K562 (cell line): ENCODE measurements at regions not wholly inside any gene's neighbourhood (a gene's known extent, or its start where the extent isn't known, plus 50 kb on each side); places are given as distances from the start of the nearest gene placed in this dataset.

ENCODE experiments used
- ATAC-seq: fragments of 200-7000 bp; cut with Tn5 transposase; 3 replicates; pipeline ENCODE4 v1.9.1; 2020; ENCODE audit warnings: moderate library complexity
- BruUV-seq: library from RNA; stranded (reverse); fragments of 400-500 nt; replicated peaks from 2 replicates; lab custom pipeline; 2021; lab: Mats Ljungman, UMichigan
- CTCF ChIA-PET: fragments of 300-600 bp; formaldehyde crosslinking; extraction: SDS; loops from one replicate; lab custom pipeline; 2021; ENCODE audit warnings: low intra/inter-chr PET ratio; lab: Yijun Ruan, JAX
- POLR2A ChIA-PET: fragments of 300-600, 350-650 bp; sonication (Branson Sonifier 250); formaldehyde crosslinking; extraction: SDS; loops from one replicate; lab custom pipeline; 2021; ENCODE audit warnings: antibody characterized with exemption, inconsistent platforms; lab: Yijun Ruan, JAX
- DNase-seq, 4 experiments: peaks; one replicate each; pipeline versions ENCODE4 v3.0.0 to v3.0.0-alpha.2; 2011 to 2018; ENCODE audit warnings: low spot score in 3 of 4, mixed read lengths in 3 of 4; ENCODE audit errors: extremely low read depth in 1 of 4
- FAIRE-seq: peaks from 2 replicates; lab custom pipeline; 2011; peaks lifted over from hg19 to GRCh38; lab: Jason Lieb, UNC
- H2AFZ ChIP-seq: 2 replicates; pipeline ENCODE4 v1.6.0; 2011; ENCODE audit warnings: low read depth, low read length, control low read depth, inconsistent platforms
- H3K27ac ChIP-seq: fragments of 200-600 bp; 3 replicates; pipeline ENCODE4 v1.8.0; 2011; ENCODE audit warnings: low read depth, mild to moderate bottlenecking, control low read depth, inconsistent platforms, low read length, moderate library complexity, mixed read lengths; ENCODE audit errors: extremely low read depth
- H3K27me3 ChIP-seq, 2 experiments: fragments of 300-600 bp in 1 of 2; 2 replicates in 1 of 2; 3 replicates in 1 of 2; pipeline versions ENCODE4 v1.6.0 to v1.8.0; 2011; ENCODE audit warnings: inconsistent platforms in 2 of 2, low read length in 2 of 2, mild to moderate bottlenecking in 1 of 2, mixed read lengths in 1 of 2, moderate library complexity in 1 of 2; ENCODE audit not compliant: control insufficient read depth in 2 of 2, insufficient read depth in 2 of 2
- H3K36me3 ChIP-seq: fragments of 300-600 bp; 3 replicates; pipeline ENCODE4 v1.8.0; 2011; ENCODE audit warnings: mild to moderate bottlenecking, low read length, inconsistent platforms; ENCODE audit not compliant: control insufficient read depth, insufficient read depth
- H3K4me1 ChIP-seq, 2 experiments: fragments of 200-600 bp in 1 of 2; replicated peaks in 1 of 2; 2 replicates in 1 of 2; 3 replicates in 1 of 2; pipeline versions ENCODE4 v1.5.1 to v1.8.0; 2011; ENCODE audit warnings: inconsistent platforms in 2 of 2, low read length in 2 of 2, mild to moderate bottlenecking in 1 of 2, mixed read lengths in 1 of 2, moderate library complexity in 1 of 2; ENCODE audit not compliant: control insufficient read depth in 2 of 2, insufficient read depth in 2 of 2
- H3K4me2 ChIP-seq: 2 replicates; pipeline ENCODE4 v1.6.1; 2011; ENCODE audit warnings: low read length, control low read depth, inconsistent platforms, mixed read lengths; ENCODE audit not compliant: insufficient read depth
- H3K4me3 ChIP-seq: fragments of 200-600 bp; sonication (generic), shearing (Covaris generic); 2 replicates; pipeline ENCODE4 v1.5.1; 2016; ENCODE audit warnings: control low read depth, inconsistent platforms
- H3K79me2 ChIP-seq: fragments of 200-600 bp; 3 replicates; pipeline ENCODE4 v1.8.0; 2011; ENCODE audit warnings: low read length, inconsistent platforms; ENCODE audit not compliant: control insufficient read depth, insufficient read depth
- H3K9ac ChIP-seq, 2 experiments: 2 replicates each; pipeline versions ENCODE4 v1.6.0 to v1.6.1; 2011; ENCODE audit warnings: low read depth in 2 of 2, low read length in 2 of 2, control low read depth in 1 of 2, inconsistent platforms in 1 of 2, mild to moderate bottlenecking in 1 of 2, mixed read lengths in 1 of 2; ENCODE audit not compliant: insufficient read depth in 1 of 2
- H3K9me1 ChIP-seq: one replicate; pipeline ENCODE4 v1.6.0; 2011; ENCODE audit warnings: inconsistent platforms, mild to moderate bottlenecking, low read length, moderate library complexity; ENCODE audit not compliant: control insufficient read depth, insufficient read depth
- H3K9me3 ChIP-seq: replicated peaks from 2 replicates; pipeline ENCODE4 v1.5.1; 2011; ENCODE audit warnings: low read depth, low read length, inconsistent platforms; ENCODE audit not compliant: control insufficient read depth, insufficient read depth
- H4K20me1 ChIP-seq: replicated peaks from 2 replicates; pipeline ENCODE4 v1.6.1; 2011; ENCODE audit warnings: low read length, inconsistent platforms, mixed read lengths; ENCODE audit not compliant: control insufficient read depth, insufficient read depth
- CBX3 ChIP-seq, 2 experiments: IDR thresholded peaks; 1 replicate in 1 of 2; 2 replicates in 1 of 2; pipeline ENCODE4 v1.6.1; 2012; ENCODE audit warnings: inconsistent platforms in 2 of 2, low read length in 2 of 2, borderline replicate concordance in 1 of 2, control low read depth in 1 of 2
- CBX5 ChIP-seq: IDR thresholded peaks from 2 replicates; pipeline ENCODE4 v1.6.1; 2014; ENCODE audit warnings: low read depth, borderline replicate concordance
- ELF4 ChIP-seq: fragments of 450-650 bp; formaldehyde crosslinking; IDR thresholded peaks from 2 replicates; pipeline ENCODE4 v1.4.0; 2022; ENCODE audit warnings: missing genetic modification characterization
- ETS2 ChIP-seq: IDR thresholded peaks from 2 replicates; pipeline ENCODE4 v1.6.1; 2016; ENCODE audit warnings: borderline replicate concordance, missing genetic modification characterization, mild to moderate bottlenecking, moderate library complexity, missing compliant biosample characterization; ENCODE audit not compliant: poor library complexity, severe bottlenecking
- JUN ChIP-seq, 2 experiments: sonication (generic) in 1 of 2; formaldehyde crosslinking in 1 of 2; IDR thresholded peaks; 2 replicates each; pipeline versions ENCODE4 v1.6.1 to v1.8.0; 2012 to 2022; ENCODE audit warnings: borderline replicate concordance in 2 of 2, mild to moderate bottlenecking in 2 of 2, improper control_type of control experiment in 1 of 2, low read depth in 1 of 2, low read length in 1 of 2, missing genetic modification reagents in 1 of 2
- MBD1 ChIP-seq: fragments of 250-450 bp; sonication (Bioruptor Pico); IDR thresholded peaks from 2 replicates; pipeline ENCODE4 v1.8.0; 2022; ENCODE audit warnings: inconsistent platforms
- NFATC3 ChIP-seq: fragments of 450-650 bp; IDR thresholded peaks from 2 replicates; pipeline ENCODE4 v1.6.1; 2017; ENCODE audit warnings: mild to moderate bottlenecking
- NFIX ChIP-seq: fragments of 250-450 bp; sonication (Bioruptor Pico); IDR thresholded peaks from 2 replicates; pipeline ENCODE4 v1.4.0; 2020; ENCODE audit warnings: low read depth, mild to moderate bottlenecking, moderate library complexity
- PTBP1 ChIP-seq: fragments of 200-400 bp; formaldehyde crosslinking; IDR thresholded peaks from 2 replicates; pipeline ENCODE4 v1.6.1; 2017; ENCODE audit warnings: low read depth, low read length
- PTTG1 ChIP-seq: fragments of 450-650 bp; IDR thresholded peaks from 2 replicates; pipeline ENCODE4 v1.6.1; 2016; ENCODE audit warnings: low read depth, mild to moderate bottlenecking, missing genetic modification characterization, missing compliant biosample characterization
- SIN3B ChIP-seq: fragments of 450-650 bp; IDR thresholded peaks from 2 replicates; pipeline ENCODE4 v1.6.1; 2017; ENCODE audit warnings: low read depth, mild to moderate bottlenecking, moderate library complexity
- TGIF2 ChIP-seq: sonication (generic); formaldehyde crosslinking; IDR thresholded peaks from 2 replicates; pipeline ENCODE4 v1.8.1; 2022; ENCODE audit warnings: mild to moderate bottlenecking, missing genetic modification reagents, moderate library complexity
- XRCC3 ChIP-seq: fragments of 450-650 bp; IDR thresholded peaks from 2 replicates; pipeline ENCODE4 v1.6.1; 2017; ENCODE audit warnings: mild to moderate bottlenecking, moderate library complexity
- ZC3H4 ChIP-seq: sonication (generic); formaldehyde crosslinking; IDR thresholded peaks from 2 replicates; pipeline ENCODE4 v1.9.0; 2021; ENCODE audit warnings: missing genetic modification reagents, borderline replicate concordance
- ZNF212 ChIP-seq: fragments of 450-650 bp; formaldehyde crosslinking; IDR thresholded peaks from 2 replicates; pipeline ENCODE4 v1.4.0; 2020; ENCODE audit warnings: mild to moderate bottlenecking
- WGBS: fragments of 100-300 bp; shearing (Covaris generic); methylation state at CpG from one replicate; pipeline ENCODE4 v1.1.6; 2016; ENCODE audit warnings: low coverage, mixed read lengths; ENCODE audit not compliant: insufficient coverage; ENCODE audit errors: missing lambda C conversion rate; 5-methylcytosine and 5-hydroxymethylcytosine counted together
- in situ Hi-C: fragments of 300-500 bp; cut with MboI; formaldehyde crosslinking; loops from 4 replicates; pipeline ENCODE4 v1.15.0; 2018; ENCODE audit warnings: inconsistent platforms, mixed read lengths
- intact Hi-C: fragments of 100-400 bp; cut with micrococcal nuclease; formaldehyde crosslinking; loops from 2 replicates; pipeline ENCODE4 v1.14.2; 2022
- TF ChIP-seq, protein P1 (sequence below): IDR thresholded peaks from 2 replicates; pipeline ENCODE4 v1.6.1; 2011; ENCODE audit warnings: borderline replicate concordance, low read depth, mild to moderate bottlenecking, moderate library complexity, low read length; ENCODE audit not compliant: insufficient read depth, poor library complexity, severe bottlenecking
- TF ChIP-seq, protein P2 (sequence below): fragments of 450-650 bp; formaldehyde crosslinking; conservative IDR thresholded peaks from 2 replicates; pipeline ENCODE4 v1.4.0; 2022; ENCODE audit warnings: mild to moderate bottlenecking, missing genetic modification characterization

DNA sequence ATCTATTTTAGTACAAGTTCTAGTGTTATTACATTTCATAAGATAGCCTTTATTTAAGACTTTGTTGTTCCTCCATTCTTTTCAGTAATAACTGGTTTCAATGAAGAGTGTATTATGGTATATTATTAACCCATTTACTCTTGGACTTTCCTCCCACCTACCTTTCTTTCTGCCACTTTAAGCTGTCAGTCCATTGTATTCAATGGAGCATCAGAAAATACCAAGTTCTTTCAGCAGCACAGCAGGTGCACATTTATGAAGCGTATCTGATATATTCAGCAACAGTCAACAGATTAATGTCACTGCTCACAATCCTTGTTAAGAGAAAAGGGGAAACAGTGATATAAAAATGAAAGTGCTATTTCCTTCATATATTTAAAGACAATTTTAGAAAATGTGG lies 660.9 kb downstream of the C12orf50 start (continued):
- TF ChIP-seq, protein P1, sequence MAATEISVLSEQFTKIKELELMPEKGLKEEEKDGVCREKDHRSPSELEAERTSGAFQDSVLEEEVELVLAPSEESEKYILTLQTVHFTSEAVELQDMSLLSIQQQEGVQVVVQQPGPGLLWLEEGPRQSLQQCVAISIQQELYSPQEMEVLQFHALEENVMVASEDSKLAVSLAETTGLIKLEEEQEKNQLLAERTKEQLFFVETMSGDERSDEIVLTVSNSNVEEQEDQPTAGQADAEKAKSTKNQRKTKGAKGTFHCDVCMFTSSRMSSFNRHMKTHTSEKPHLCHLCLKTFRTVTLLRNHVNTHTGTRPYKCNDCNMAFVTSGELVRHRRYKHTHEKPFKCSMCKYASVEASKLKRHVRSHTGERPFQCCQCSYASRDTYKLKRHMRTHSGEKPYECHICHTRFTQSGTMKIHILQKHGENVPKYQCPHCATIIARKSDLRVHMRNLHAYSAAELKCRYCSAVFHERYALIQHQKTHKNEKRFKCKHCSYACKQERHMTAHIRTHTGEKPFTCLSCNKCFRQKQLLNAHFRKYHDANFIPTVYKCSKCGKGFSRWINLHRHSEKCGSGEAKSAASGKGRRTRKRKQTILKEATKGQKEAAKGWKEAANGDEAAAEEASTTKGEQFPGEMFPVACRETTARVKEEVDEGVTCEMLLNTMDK = no peak
- TF ChIP-seq CBX5 (no peak), SIN3B (no peak), NFIX (no peak), NFATC3 (no peak), JUN (IDR thresholded peaks at IDR 0.05; ENCODE audit: borderline replicate concordance, low read depth, low read length) (no peak), JUN (CRISPR knock-in tag; IDR thresholded peaks at IDR 0.05; ENCODE audit: borderline replicate concordance) (no peak), ZC3H4 (CRISPR knock-in tag) (no peak), CBX3 (IDR thresholded peaks at IDR 0.05; ENCODE audit: borderline replicate concordance in 1 of 2, low read length in 2 of 2) (no peak), PTBP1 (no peak)

DNA sequence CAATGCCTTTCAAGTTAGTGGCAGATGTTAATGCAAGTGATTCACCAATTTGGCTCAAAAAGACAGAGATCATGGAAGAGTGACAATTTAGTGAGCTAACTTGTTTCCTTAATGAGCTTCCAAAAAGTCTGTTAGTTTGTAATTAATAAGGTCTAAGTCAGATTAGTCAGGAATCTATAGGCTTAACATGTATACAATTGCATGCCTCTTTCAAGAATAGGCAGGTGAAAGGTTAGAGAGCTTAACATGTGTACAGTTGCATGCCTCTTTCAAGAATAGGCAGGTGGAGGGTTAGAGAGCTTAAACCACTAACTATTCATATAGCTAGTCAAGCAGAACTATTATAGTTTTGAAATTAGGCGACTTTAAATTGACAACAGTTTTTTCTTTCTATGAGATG lies 663.8 kb downstream of the C12orf50 start:
- 7% methylated on average over 1 of the region's 1 CpG for WGBS
- no peak for DNase-seq
- H3K9me3 ChIP-seq = no peaks in the 10 kb centered on the region
- TF ChIP-seq, protein P2, sequence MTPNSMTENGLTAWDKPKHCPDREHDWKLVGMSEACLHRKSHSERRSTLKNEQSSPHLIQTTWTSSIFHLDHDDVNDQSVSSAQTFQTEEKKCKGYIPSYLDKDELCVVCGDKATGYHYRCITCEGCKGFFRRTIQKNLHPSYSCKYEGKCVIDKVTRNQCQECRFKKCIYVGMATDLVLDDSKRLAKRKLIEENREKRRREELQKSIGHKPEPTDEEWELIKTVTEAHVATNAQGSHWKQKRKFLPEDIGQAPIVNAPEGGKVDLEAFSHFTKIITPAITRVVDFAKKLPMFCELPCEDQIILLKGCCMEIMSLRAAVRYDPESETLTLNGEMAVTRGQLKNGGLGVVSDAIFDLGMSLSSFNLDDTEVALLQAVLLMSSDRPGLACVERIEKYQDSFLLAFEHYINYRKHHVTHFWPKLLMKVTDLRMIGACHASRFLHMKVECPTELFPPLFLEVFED = no peak
- TF ChIP-seq ETS2 (tag) = no peak
- no peak for TF ChIP-seq PTTG1 (tag)
- TF ChIP-seq ZNF212 (CRISPR knock-in tag) = no peak
- TF ChIP-seq ELF4 = no peak
- no peak for TF ChIP-seq XRCC3
- TF ChIP-seq MBD1 (CRISPR knock-in tag) = no peak
- no peak for TF ChIP-seq TGIF2 (CRISPR knock-in tag)
- TF ChIP-seq, all 486 proteins: peak for 0
- no peaks in the 10 kb centered on the region for H3K9me1 ChIP-seq
- H3K4me2 ChIP-seq = no peak overlapping the region
- H4K20me1 ChIP-seq = no peaks in the 10 kb centered on the region
- no TSS peak for BruUV-seq
- no peak overlapping the region for H2AFZ ChIP-seq
- no peaks in the 10 kb centered on the region for H3K79me2 ChIP-seq
- in situ Hi-C loops = no loop called here
- no peak overlapping the region for H3K27ac ChIP-seq
- ChIA-PET POLR2A (no interaction called here), CTCF (no interaction called here)
- no peak overlapping the region for H3K9ac ChIP-seq
- intact Hi-C loops = no loop called here
- FAIRE-seq (no peak), ATAC-seq (no peak)
- H3K36me3 ChIP-seq = no peaks in the 10 kb centered on the region
- H3K4me1 ChIP-seq = no peaks in the 10 kb centered on the region
- H3K27me3 ChIP-seq = no peaks in the 10 kb centered on the region
- no peak overlapping the region for H3K4me3 ChIP-seq
